Activated CD4-positive, alpha-beta memory T cell treated with anti-CD3 and anti-CD28 coated beads for 36 hours (primary cell): ENCODE measurements at regions not wholly inside any gene's neighbourhood (a gene's known extent, or its start where the extent isn't known, plus 50 kb on each side); places are given as distances from the start of the nearest gene placed in this dataset.
"Not testable (repeated sequence)": the region's sequence is repeated elsewhere in the genome, so short reads cannot be mapped to it uniquely, and the experiment has no call there.

ENCODE experiments used
- CTCF ChIA-PET: fragments of 350-600 bp; sonication (Branson Sonifier 250); formaldehyde crosslinking; loops from one replicate; lab custom pipeline; 2021; ENCODE audit warnings: antibody characterized with exemption, inconsistent platforms; lab: Charles Lee
- POLR2A ChIA-PET: fragments of 350-600 bp; sonication (Branson Sonifier 250); formaldehyde crosslinking; loops from one replicate; lab custom pipeline; 2021; ENCODE audit warnings: antibody characterized with exemption; lab: Charles Lee
- DNase-seq: peaks from one replicate; pipeline ENCODE4 v3.0.0-alpha.2; 2020
- H3K27ac Mint-ChIP-seq: one replicate; pipeline ENCODE4 v1.8.0; 2021; ENCODE audit warnings: mixed read lengths
- H3K27me3 Mint-ChIP-seq: one replicate; pipeline ENCODE4 v1.8.0; 2021; ENCODE audit warnings: mixed read lengths
- H3K36me3 Mint-ChIP-seq: one replicate; pipeline ENCODE4 v1.8.0; 2021; ENCODE audit warnings: mixed read lengths
- H3K4me1 Mint-ChIP-seq: one replicate; pipeline ENCODE4 v1.8.0; 2021; ENCODE audit warnings: low read depth, mixed read lengths
- H3K4me3 Mint-ChIP-seq: one replicate; pipeline ENCODE4 v1.8.0; 2021; ENCODE audit warnings: mild to moderate bottlenecking, mixed read lengths
- H3K9me3 Mint-ChIP-seq: one replicate; pipeline ENCODE4 v1.8.0; 2021; ENCODE audit warnings: mixed read lengths
- intact Hi-C: fragments of 100-400 bp; cut with micrococcal nuclease; formaldehyde crosslinking; loops from one replicate; pipeline ENCODE4 v1.15.1; 2023

DNA sequence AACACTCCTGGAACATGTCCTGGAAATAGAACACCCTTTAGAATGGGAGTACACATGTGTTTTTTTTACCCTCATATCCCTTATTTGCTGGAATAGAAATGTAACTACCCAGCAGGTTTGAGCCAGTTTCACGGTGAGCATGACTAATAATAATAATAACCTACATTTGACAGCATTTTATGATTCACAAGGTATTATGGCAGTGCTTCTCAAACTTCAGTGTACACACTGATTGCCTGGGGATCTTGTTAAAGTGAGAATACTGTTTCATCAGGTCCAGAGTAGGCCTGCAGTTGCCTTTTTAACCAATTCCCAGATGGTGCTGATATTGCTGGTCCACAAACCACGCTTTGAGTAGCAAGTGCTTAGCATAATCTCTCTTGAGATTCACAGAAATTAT lies 63.9 kb downstream of the NFKBIZ start:
- peaks cover 2% of the 10 kb centered on the region for H3K36me3 Mint-ChIP-seq
- H3K27ac Mint-ChIP-seq, result no peak overlapping the region
- ChIA-PET POLR2A (no interaction called here), CTCF (no interaction called here)
- intact Hi-C loops, result no loop called here
- H3K4me3 Mint-ChIP-seq, result no peak overlapping the region
- DNase-seq, result no peak
- H3K27me3 Mint-ChIP-seq, result no peaks in the 10 kb centered on the region
- H3K9me3 Mint-ChIP-seq, result no peaks in the 10 kb centered on the region
- peaks cover 3% of the 10 kb centered on the region for H3K4me1 Mint-ChIP-seq

DNA sequence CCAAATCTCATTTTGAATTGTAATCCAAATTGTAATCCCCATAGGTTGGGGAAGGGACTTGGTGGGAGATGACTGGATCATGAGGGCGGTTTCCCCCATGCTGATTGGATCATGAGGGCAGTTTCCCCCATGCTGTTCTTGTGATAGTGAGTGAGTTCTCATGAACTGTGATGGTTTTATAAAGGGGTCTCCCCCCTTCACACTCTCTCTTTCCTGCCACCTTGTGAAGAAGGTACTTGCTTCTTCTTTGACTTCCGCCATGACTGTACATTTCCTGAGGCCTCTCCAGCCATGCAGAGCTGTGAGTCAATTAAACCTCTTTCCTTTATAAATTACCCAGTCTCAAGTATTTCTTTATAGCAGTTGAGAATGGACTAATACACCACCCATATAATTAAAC lies 68.4 kb downstream of the NFKBIZ start:
- peaks cover 15% of the 10 kb centered on the region for H3K4me1 Mint-ChIP-seq
- H3K27ac Mint-ChIP-seq, POLR2A ChIA-PET, H3K36me3 Mint-ChIP-seq, H3K27me3 Mint-ChIP-seq, DNase-seq, H3K4me3 Mint-ChIP-seq, CTCF ChIA-PET, intact Hi-C loops, H3K9me3 Mint-ChIP-seq: not testable (repeated sequence)

DNA sequence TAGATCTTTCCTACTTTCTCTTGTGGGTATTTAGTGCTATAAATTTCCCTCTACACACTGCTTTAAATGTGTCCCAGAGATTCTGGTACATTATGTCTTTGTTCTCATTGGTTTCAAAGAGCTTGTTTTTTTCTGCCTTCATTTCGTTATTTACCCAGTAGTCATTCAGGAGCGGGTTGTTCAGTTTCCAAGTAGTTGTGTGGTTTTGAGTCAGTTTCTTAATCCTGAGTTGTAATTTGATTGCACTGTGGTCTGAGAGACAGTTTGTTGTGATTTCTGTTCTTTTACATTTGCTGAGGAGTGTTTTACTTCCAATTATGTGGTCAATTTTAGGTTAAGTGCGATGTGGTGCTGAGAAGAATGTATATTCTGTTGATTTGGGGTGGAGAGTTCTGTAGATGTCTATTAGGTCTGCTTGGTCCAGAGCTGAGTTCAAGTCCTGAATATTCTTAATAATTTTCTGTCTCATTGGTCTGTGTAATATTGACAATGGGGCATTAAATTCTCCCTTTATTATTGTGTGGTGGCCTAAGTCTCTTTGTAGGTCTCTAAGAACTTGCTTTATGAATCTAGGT lies 72.9 kb downstream of the NFKBIZ start:
- Mint-ChIP-seq H3K27ac (peak overlapping the region; percentile 40), H3K4me1 (peaks cover 31% of the 10 kb centered on the region), H3K9me3 (peaks cover 11% of the 10 kb centered on the region)
- intact Hi-C loops, result loop anchor here (1.0 kb wide), 3 partner anchors 14 to 170 kb away; no protein-coding TSS in a partner anchor
- H3K36me3 Mint-ChIP-seq, DNase-seq, H3K27me3 Mint-ChIP-seq, H3K4me3 Mint-ChIP-seq: not testable (repeated sequence)
- ChIA-PET CTCF (interaction anchor here (2.0 kb wide), 1 partner anchor 14 kb away, joined by 9 read pairs; no protein-coding TSS in a partner anchor), POLR2A (interaction anchor here (0.9 to 1.6 kb wide), 4 partner anchors 10 to 93 kb away, joined by 3 to 7 read pairs (median 3); no protein-coding TSS in a partner anchor)

DNA sequence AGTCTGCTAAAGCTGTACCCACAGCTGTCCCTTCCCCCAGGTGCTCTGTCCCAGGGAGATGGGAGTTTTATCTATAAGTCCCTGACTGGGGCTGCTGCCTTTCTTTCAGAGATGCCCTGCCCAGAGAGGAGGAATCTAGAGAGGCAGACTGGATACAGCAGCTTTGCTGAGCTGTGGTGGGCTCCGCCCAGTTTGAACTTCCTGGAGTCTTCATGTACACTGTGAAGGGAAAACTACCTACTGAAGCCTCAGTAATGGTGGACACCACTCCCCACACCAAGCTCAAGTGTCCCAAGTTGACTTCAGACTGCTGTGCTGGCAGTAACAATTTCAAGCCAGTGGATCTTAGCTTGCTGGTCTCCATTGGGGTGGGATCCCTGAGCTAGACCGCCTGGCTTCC lies 75.3 kb downstream of the NFKBIZ start:
- POLR2A ChIA-PET, result interaction anchor here (1.6 kb wide), 1 partner anchor 12 kb away, joined by 7 read pairs; no protein-coding TSS in a partner anchor
- H3K27me3 Mint-ChIP-seq, H3K4me3 Mint-ChIP-seq, intact Hi-C loops, DNase-seq, H3K36me3 Mint-ChIP-seq, H3K27ac Mint-ChIP-seq, H3K9me3 Mint-ChIP-seq: not testable (repeated sequence)
- peaks cover 31% of the 10 kb centered on the region for H3K4me1 Mint-ChIP-seq
- CTCF ChIA-PET, result interaction anchor here (1.1 kb wide), 1 partner anchor 304 kb away, joined by 3 read pairs; no protein-coding TSS in a partner anchor

- DNase-seq, result peak; percentile 44
- ChIA-PET CTCF (interaction anchor here (1.1 kb wide), 2 partner anchors 11 to 304 kb away, joined by 3 to 5 read pairs; no protein-coding TSS in a partner anchor), POLR2A (interaction anchor here (1.6 kb wide), 1 partner anchor 11 kb away, joined by 7 read pairs; no protein-coding TSS in a partner anchor)
- H3K36me3 Mint-ChIP-seq, H3K27ac Mint-ChIP-seq, H3K27me3 Mint-ChIP-seq, H3K9me3 Mint-ChIP-seq, H3K4me3 Mint-ChIP-seq, intact Hi-C loops: not testable (repeated sequence)
- H3K4me1 Mint-ChIP-seq, result peaks cover 31% of the 10 kb centered on the region
Measured at GRCh38 chr3:101925124-101925523, 75.8 kb downstream of the NFKBIZ start.

GRCh38 chr3:101925564-101925963 lies 76.2 kb downstream of the NFKBIZ start:
- Mint-ChIP-seq H3K27me3 (peaks cover 6% of the 10 kb centered on the region), H3K27ac (no peak overlapping the region), H3K4me3 (no peak overlapping the region), H3K36me3 (peaks cover 5% of the 10 kb centered on the region), H3K9me3 (peaks cover 6% of the 10 kb centered on the region), H3K4me1 (peaks cover 31% of the 10 kb centered on the region)
- POLR2A ChIA-PET, result interaction anchor here (1.6 kb wide), 1 partner anchor 11 kb away, joined by 7 read pairs; no protein-coding TSS in a partner anchor
- intact Hi-C loops, result no loop called here
- no peak for DNase-seq
- CTCF ChIA-PET, result interaction anchor here (1.1 kb wide), 2 partner anchors 11 to 303 kb away, joined by 3 to 5 read pairs; no protein-coding TSS in a partner anchor

DNA sequence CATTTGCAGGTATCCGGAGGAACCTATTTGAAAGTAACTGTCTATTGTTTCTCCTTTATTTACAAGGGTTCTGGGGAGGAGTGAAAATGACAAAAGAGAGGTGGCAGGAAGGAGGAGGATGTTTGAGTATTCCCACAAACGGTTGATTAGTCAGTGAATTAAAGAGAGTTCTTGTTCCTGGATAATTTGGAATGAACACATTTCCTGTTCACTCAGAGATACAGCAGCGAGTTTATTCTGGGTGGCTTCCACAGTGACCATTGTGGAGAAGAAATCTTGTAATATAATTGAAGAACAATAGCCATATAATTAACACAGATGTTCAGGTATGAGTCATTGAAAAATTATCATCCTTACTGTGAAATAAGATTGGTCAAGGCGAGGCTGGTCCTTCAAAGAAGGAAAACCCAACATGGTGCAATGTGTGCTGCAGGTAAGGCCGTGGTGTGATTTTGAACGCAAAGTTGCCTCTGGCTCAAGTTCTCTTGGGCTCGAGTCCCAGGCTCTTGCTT lies 77.3 kb downstream of the NFKBIZ start:
- peaks cover 6% of the 10 kb centered on the region for H3K27me3 Mint-ChIP-seq
- peaks cover 2% of the 10 kb centered on the region for H3K9me3 Mint-ChIP-seq
- H3K4me1 Mint-ChIP-seq, result peaks cover 29% of the 10 kb centered on the region
- CTCF ChIA-PET, result no interaction called here
- H3K4me3 Mint-ChIP-seq, result no peak overlapping the region
- no peak for DNase-seq
- H3K27ac Mint-ChIP-seq, result no peak overlapping the region
- POLR2A ChIA-PET, result no interaction called here
- intact Hi-C loops, result no loop called here
- H3K36me3 Mint-ChIP-seq, result peaks cover 5% of the 10 kb centered on the region

GRCh38 chr3:101928890-101929289 lies 79.6 kb downstream of the NFKBIZ start:
- H3K9me3 Mint-ChIP-seq, result no peaks in the 10 kb centered on the region
- intact Hi-C loops, result no loop called here
- DNase-seq, result no peak
- no peaks in the 10 kb centered on the region for H3K36me3 Mint-ChIP-seq
- ChIA-PET CTCF (no interaction called here), POLR2A (no interaction called here)
- peaks cover 9% of the 10 kb centered on the region for H3K27me3 Mint-ChIP-seq
- no peak overlapping the region for H3K27ac Mint-ChIP-seq
- H3K4me1 Mint-ChIP-seq, result peaks cover 16% of the 10 kb centered on the region
- H3K4me3 Mint-ChIP-seq, result no peak overlapping the region

GRCh38 chr3:101931081-101931480 lies 81.8 kb downstream of the NFKBIZ start:
- intact Hi-C loops, result no loop called here
- ChIA-PET POLR2A (no interaction called here), CTCF (no interaction called here)

GRCh38 chr3:101932326-101933068 lies 83.2 kb downstream of the NFKBIZ start:
- H3K9me3 Mint-ChIP-seq, result no peaks in the 10 kb centered on the region
- no peak overlapping the region for H3K4me3 Mint-ChIP-seq
- POLR2A ChIA-PET, result interaction anchor here (0.6 to 0.8 kb wide), 2 partner anchors 9 to 940 kb away, joined by 3 read pairs; no protein-coding TSS in a partner anchor
- H3K4me1 Mint-ChIP-seq, result peaks cover 21% of the 10 kb centered on the region
- no peak overlapping the region for H3K27ac Mint-ChIP-seq
- no peaks in the 10 kb centered on the region for H3K36me3 Mint-ChIP-seq
- H3K27me3 Mint-ChIP-seq, result peaks cover 15% of the 10 kb centered on the region
- DNase-seq, result no peak
- CTCF ChIA-PET, result interaction anchor here (0.8 to 1.7 kb wide), 3 partner anchors 118 to 297 kb away, joined by 3 to 7 read pairs (median 3); no protein-coding TSS in a partner anchor
- intact Hi-C loops, result no loop called here

More at GRCh38 chr3:101931081-101931480, 81.8 kb downstream of the NFKBIZ start:
- H3K36me3 Mint-ChIP-seq, result no peaks in the 10 kb centered on the region
- H3K9me3 Mint-ChIP-seq, result no peaks in the 10 kb centered on the region
- H3K27ac Mint-ChIP-seq, result no peak overlapping the region
- DNase-seq, result no peak
- peaks cover 9% of the 10 kb centered on the region for H3K4me1 Mint-ChIP-seq
- no peak overlapping the region for H3K4me3 Mint-ChIP-seq
- peaks cover 15% of the 10 kb centered on the region for H3K27me3 Mint-ChIP-seq

DNA sequence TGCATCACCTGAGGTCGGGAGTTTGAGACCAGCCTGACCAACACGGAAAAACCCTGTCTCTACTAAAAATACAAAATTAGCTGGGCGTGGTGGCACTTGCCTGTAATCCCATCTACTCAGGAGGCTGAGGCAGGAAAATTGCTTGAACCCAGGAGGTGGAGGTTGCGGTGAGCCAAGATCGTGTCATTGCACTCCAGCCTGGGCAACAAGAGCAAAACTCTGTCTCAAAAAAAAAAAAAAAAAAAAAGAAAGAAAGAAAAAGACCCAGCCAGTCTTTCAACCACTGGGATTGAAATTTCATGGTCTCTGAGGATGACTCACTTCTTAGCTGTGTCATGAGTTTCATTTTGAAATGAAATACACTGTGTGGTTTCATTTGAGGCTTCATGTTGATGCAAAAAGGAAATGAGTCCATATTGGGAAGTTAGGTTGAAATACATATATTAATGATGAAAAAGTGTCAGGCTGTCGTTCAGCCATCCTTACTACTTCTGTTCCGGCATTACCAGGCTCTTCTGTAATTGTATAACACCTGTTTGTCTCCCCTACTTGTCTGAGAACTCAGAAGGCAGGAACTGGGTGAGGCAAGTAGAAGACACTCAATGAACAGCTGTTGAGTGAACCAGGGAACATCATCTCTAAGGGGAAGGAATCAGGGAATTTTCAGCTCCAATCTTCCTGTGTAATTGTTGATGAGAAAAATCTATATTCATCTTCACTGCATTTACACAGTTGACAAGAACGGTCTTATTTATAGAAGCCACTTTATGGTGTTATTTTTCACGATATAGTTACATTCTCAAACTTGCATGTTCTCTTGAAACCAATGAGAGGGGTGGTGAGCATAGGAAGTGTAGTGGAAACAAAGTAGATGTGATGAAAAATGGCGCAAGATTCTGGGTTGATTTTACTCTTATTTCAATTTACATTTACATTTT lies 87.4 kb downstream of the NFKBIZ start:
- Mint-ChIP-seq H3K4me1 (peaks cover 25% of the 10 kb centered on the region), H3K4me3 (peak overlapping the region; percentile 36), H3K27ac (peak overlapping the region; percentile 50), H3K9me3 (no peaks in the 10 kb centered on the region), H3K27me3 (peaks cover 15% of the 10 kb centered on the region), H3K36me3 (no peaks in the 10 kb centered on the region)
- intact Hi-C loops, result loop anchor here (1.0 to 5.0 kb wide), 16 partner anchors 14 to 419 kb away; partner anchors contain the start of genes CEP97 and RPL24
- CTCF ChIA-PET, result interaction anchor here (0.7 to 2.7 kb wide), 6 partner anchors 11 to 292 kb away, joined by 5 to 9 read pairs (median 6); no protein-coding TSS in a partner anchor
- DNase-seq, result peak; percentile 65
- POLR2A ChIA-PET, result interaction anchor here (1.3 to 2.7 kb wide), 4 partner anchors 12 to 107 kb away, joined by 6 to 16 read pairs (median 7); partner anchors contain the start of gene NFKBIZ
